Central memory CD8-positive, alpha-beta T cell (primary cell): ENCODE measurements at regions not wholly inside any gene's neighbourhood (a gene's known extent, or its start where the extent isn't known, plus 50 kb on each side); places are given as distances from the start of the nearest gene placed in this dataset.
A peak's percentile ranks its signal among the peaks of the same experiment; 100 is the strongest.

Source experiments
- ATAC-seq: fragments of 150-1000 bp; cut with Tn5 transposase; replicated peaks from 2 replicates; pipeline ENCODE4 v1.10.0; 2022; ENCODE audit warnings: mild to moderate bottlenecking, moderate FRiP score, moderate number of reproducible peaks; ENCODE audit not compliant: poor library complexity, severe bottlenecking; ENCODE audit errors: extremely low read depth
- DNase-seq, 2 donors: peaks; one replicate each; pipeline ENCODE4 v3.0.0; 2021; ENCODE audit warnings: low spot score in 2 of 2
- H3K27ac Mint-ChIP-seq: one replicate; pipeline ENCODE4 v1.8.0; 2022; ENCODE audit warnings: low read depth, mild to moderate bottlenecking, moderate library complexity, mixed read lengths
- H3K27me3 Mint-ChIP-seq: one replicate; pipeline ENCODE4 v1.8.0; 2022; ENCODE audit warnings: mixed read lengths
- H3K36me3 Mint-ChIP-seq: one replicate; pipeline ENCODE4 v1.8.0; 2022; ENCODE audit warnings: mild to moderate bottlenecking, moderate library complexity, mixed read lengths; ENCODE audit not compliant: insufficient read depth
- H3K4me1 Mint-ChIP-seq: one replicate; pipeline ENCODE4 v1.8.0; 2022; ENCODE audit warnings: mixed read lengths
- H3K4me3 Mint-ChIP-seq: one replicate; pipeline ENCODE4 v1.8.0; 2022; ENCODE audit warnings: mild to moderate bottlenecking, moderate library complexity, mixed read lengths
- H3K9me3 Mint-ChIP-seq: one replicate; pipeline ENCODE4 v1.8.0; 2022; ENCODE audit warnings: mixed read lengths

- Mint-ChIP-seq H3K27me3 (no peaks in the 10 kb centered on the region), H3K4me3 (no peak overlapping the region), H3K4me1 (peaks cover 32% of the 10 kb centered on the region), H3K9me3 (peaks cover 6% of the 10 kb centered on the region), H3K36me3 (peaks cover 16% of the 10 kb centered on the region), H3K27ac (peak overlapping the region; percentile 100)
- no peak for DNase-seq
- ATAC-seq: no peak
These were observed 116.1 kb upstream of the BACH2 start for GRCh38 chr6:90412538-90413369.

- peaks cover 6% of the 10 kb centered on the region for H3K9me3 Mint-ChIP-seq
- H3K4me1 Mint-ChIP-seq: peaks cover 40% of the 10 kb centered on the region
- ATAC-seq (peak; percentile 44), DNase-seq (no peak)
- peaks cover 16% of the 10 kb centered on the region for H3K36me3 Mint-ChIP-seq
- no peak overlapping the region for H3K4me3 Mint-ChIP-seq
- H3K27me3 Mint-ChIP-seq: no peaks in the 10 kb centered on the region
- peak overlapping the region; percentile 7 for H3K27ac Mint-ChIP-seq
These were observed 114.7 kb upstream of the BACH2 start for GRCh38 chr6:90411292-90411781.

- Mint-ChIP-seq H3K27me3 (no peaks in the 10 kb centered on the region), H3K27ac (peak overlapping the region; percentile 19), H3K4me1 (peaks cover 38% of the 10 kb centered on the region), H3K36me3 (peaks cover 13% of the 10 kb centered on the region), H3K4me3 (no peak overlapping the region), H3K9me3 (peaks cover 6% of the 10 kb centered on the region)
- ATAC-seq (no peak), DNase-seq (no peak)
These were observed 113.1 kb upstream of the BACH2 start for GRCh38 chr6:90409700-90410099.

GRCh38 chr6:90406957-90407356, 110.3 kb upstream of the BACH2 start:
- Mint-ChIP-seq H3K36me3 (peaks cover 7% of the 10 kb centered on the region), H3K4me3 (no peak overlapping the region), H3K27me3 (no peaks in the 10 kb centered on the region), H3K4me1 (peaks cover 45% of the 10 kb centered on the region), H3K27ac (no peak overlapping the region), H3K9me3 (no peaks in the 10 kb centered on the region)
- DNase-seq (no peak), ATAC-seq (no peak)

- Mint-ChIP-seq H3K27me3 (no peaks in the 10 kb centered on the region), H3K36me3 (peaks cover 7% of the 10 kb centered on the region), H3K4me3 (peak overlapping the region; percentile 15), H3K9me3 (no peaks in the 10 kb centered on the region), H3K27ac (peak overlapping the region; percentile 32), H3K4me1 (peaks cover 41% of the 10 kb centered on the region)
- DNase-seq: no peak
- ATAC-seq: peak; percentile 39
These were observed 109.6 kb upstream of the BACH2 start for GRCh38 chr6:90406142-90406794.

GRCh38 chr6:90403489-90404381, 107.1 kb upstream of the BACH2 start:
- ATAC-seq (no peak), DNase-seq (no peak)
- Mint-ChIP-seq H3K27ac (peak overlapping the region; percentile 98), H3K27me3 (no peaks in the 10 kb centered on the region), H3K4me3 (peak overlapping the region; percentile 61), H3K9me3 (no peaks in the 10 kb centered on the region), H3K4me1 (peaks cover 57% of the 10 kb centered on the region), H3K36me3 (peaks cover 10% of the 10 kb centered on the region)

- Mint-ChIP-seq H3K9me3 (no peaks in the 10 kb centered on the region), H3K27me3 (no peaks in the 10 kb centered on the region), H3K27ac (peak overlapping the region; percentile 98), H3K36me3 (peaks cover 10% of the 10 kb centered on the region), H3K4me3 (peak overlapping the region; percentile 61), H3K4me1 (peaks cover 66% of the 10 kb centered on the region)
- DNase-seq (no peak), ATAC-seq (no peak)
These were observed 106.2 kb upstream of the BACH2 start for GRCh38 chr6:90402831-90403192.

GRCh38 chr6:90401933-90402830, 105.5 kb upstream of the BACH2 start:
- Mint-ChIP-seq H3K36me3 (peaks cover 10% of the 10 kb centered on the region), H3K27me3 (no peaks in the 10 kb centered on the region), H3K4me3 (peak overlapping the region; percentile 61), H3K27ac (peak overlapping the region; percentile 98), H3K9me3 (no peaks in the 10 kb centered on the region), H3K4me1 (peaks cover 69% of the 10 kb centered on the region)
- ATAC-seq (peak; percentile 59), DNase-seq (peak; percentile 33 to 53)

- Mint-ChIP-seq H3K9me3 (no peaks in the 10 kb centered on the region), H3K4me3 (no peak overlapping the region), H3K36me3 (peaks cover 10% of the 10 kb centered on the region), H3K27me3 (no peaks in the 10 kb centered on the region), H3K27ac (peak overlapping the region; percentile 90), H3K4me1 (peaks cover 68% of the 10 kb centered on the region)
- DNase-seq (no peak), ATAC-seq (no peak)
These were observed 103.3 kb upstream of the BACH2 start for GRCh38 chr6:90399970-90400369.

GRCh38 chr6:90397929-90398674, 101.5 kb upstream of the BACH2 start:
- H3K4me1 Mint-ChIP-seq: peaks cover 65% of the 10 kb centered on the region
- peak overlapping the region; percentile 61 for H3K4me3 Mint-ChIP-seq
- peak overlapping the region; percentile 90 for H3K27ac Mint-ChIP-seq
- ATAC-seq (peak; percentile 87), DNase-seq (peak; percentile 57 to 82)
- peaks cover 8% of the 10 kb centered on the region for H3K36me3 Mint-ChIP-seq
- no peaks in the 10 kb centered on the region for H3K27me3 Mint-ChIP-seq
- no peaks in the 10 kb centered on the region for H3K9me3 Mint-ChIP-seq

GRCh38 chr6:90397047-90397446, 100.4 kb upstream of the BACH2 start:
- DNase-seq: no peak
- peaks cover 4% of the 10 kb centered on the region for H3K36me3 Mint-ChIP-seq
- peaks cover 59% of the 10 kb centered on the region for H3K4me1 Mint-ChIP-seq
- no peak overlapping the region for H3K4me3 Mint-ChIP-seq
- H3K27ac Mint-ChIP-seq: peak overlapping the region; percentile 90
- no peak for ATAC-seq
- H3K27me3 Mint-ChIP-seq: no peaks in the 10 kb centered on the region
- no peaks in the 10 kb centered on the region for H3K9me3 Mint-ChIP-seq
